Caki2 (cell line): ENCODE measurements at regions not wholly inside any gene's neighbourhood (a gene's known extent, or its start where the extent isn't known, plus 50 kb on each side); places are given as distances from the start of the nearest gene placed in this dataset.
A peak's percentile ranks its signal among the peaks of the same experiment; 100 is the strongest.
"Not testable (repeated sequence)": the region's sequence is repeated elsewhere in the genome, so short reads cannot be mapped to it uniquely, and the experiment has no call there.

Experiments
- DNase-seq: peaks from one replicate; pipeline ENCODE4 v3.0.0-alpha.2; 2015; ENCODE audit warnings: low read depth
- in situ Hi-C: cut with HindIII; loops from 2 replicates; pipeline ENCODE4 v1.10.0; 2016; ENCODE audit warnings: low sequenced_read_pairs, low pct_unique_long_range_greater_than_20kb, mixed read lengths

DNA sequence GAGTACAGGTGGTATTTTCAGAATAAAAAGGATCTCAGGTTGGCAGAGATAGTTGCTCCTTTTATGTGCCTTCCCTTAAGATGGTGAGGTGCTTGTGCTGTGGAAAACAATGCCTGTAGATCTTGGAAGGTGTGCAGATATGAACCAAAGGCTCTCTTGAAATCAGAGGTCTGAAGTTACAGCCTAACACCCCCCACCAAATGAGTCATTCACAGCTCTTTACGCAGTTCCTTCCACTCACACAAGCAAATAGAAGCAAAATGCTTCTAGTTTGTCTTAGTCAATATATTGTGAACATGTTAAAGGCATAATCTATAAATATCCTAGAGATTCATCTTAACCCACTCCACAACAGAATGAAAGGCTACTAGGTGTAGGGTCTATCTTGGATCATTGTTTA lies 128.9 kb upstream of the NR5A2 start:
- in situ Hi-C loops = no loop called here
- DNase-seq = no peak

DNA sequence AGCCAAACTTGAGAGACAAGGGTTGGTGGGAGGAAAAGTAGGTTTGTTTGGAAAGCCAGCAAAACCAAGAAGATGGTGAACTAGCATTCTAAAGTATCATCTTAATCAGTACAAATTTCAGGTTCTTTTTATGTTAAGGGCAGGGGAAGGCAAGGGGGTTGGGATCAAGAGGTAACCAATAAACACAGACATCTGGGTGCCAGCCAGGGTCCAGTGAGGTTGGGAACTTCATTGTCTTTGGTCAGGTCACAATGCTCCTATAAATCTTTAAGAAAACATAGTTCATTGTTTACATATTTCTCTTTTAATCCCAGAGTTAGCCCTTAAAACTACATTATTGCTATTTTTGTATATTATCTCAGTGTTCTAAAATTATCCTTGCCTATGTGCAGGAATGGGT lies 126.2 kb upstream of the NR5A2 start:
- in situ Hi-C loops = no loop called here
- no peak for DNase-seq

DNA sequence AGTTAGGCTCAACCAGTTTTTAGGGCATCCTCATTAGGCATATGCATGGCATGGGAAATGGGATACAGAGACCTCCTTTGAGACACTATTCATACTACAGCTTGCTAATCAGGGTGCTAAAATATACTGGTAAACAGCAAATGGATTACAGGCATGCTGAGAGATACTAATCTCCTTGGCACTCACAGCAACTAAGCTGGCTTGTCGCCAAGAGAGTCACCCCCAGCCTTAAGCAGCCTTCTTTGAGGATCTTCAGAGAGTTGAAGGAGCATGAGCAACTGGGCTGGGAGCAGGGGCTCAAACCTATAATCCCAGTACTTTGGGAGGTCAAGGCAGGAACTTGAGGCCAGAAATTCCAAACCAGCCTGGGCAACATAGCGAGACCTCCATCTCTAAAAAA lies 120.1 kb upstream of the NR5A2 start:
- in situ Hi-C loops = no loop called here
- no peak for DNase-seq

DNA sequence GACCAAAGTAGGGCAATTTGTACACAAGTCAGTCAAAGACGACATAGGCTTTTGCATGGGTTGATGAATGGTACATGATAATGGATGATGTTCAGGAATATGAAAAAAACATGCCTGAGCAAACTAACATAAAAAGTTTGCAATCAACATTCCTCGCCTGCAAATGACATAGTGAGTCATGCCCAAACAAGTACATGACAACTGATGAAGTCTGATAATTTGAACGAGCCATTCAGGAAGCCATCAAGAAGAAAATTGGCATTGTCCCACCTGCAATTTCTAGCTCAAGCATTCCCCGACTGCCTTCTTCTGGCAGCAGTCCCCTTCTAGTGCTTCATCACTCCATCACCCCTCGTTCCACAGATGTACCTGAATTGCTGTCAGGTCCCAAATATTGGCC lies 118.4 kb upstream of the NR5A2 start:
- no peak for DNase-seq

GRCh38 chr1:199913318-199913717 lies 114.2 kb upstream of the NR5A2 start:
- in situ Hi-C loops = no loop called here
- DNase-seq = no peak

More for the DNA sequence above, 118.4 kb upstream of the NR5A2 start:
- in situ Hi-C loops = no loop called here

DNA sequence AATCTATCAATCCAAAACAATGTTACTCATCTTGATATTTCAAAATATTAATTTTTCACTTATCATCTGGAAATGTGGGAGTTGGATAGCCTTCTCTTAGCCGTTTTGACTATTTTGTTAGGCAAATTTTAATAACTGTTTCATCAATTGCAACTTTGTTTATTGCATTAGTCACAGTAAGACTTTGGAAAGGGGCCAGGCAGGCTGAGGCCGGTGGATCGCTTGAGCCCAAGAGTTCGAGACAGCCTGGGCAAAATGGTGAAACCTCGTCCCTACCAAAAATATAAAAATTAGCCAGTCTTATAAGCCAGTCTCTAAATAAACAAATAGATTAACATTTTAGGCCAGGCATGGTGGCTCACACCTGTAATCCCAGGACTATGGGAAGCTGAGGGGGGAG lies 113.0 kb upstream of the NR5A2 start:
- no peak for DNase-seq
- in situ Hi-C loops = no loop called here

GRCh38 chr1:199918196-199918769 lies 109.2 kb upstream of the NR5A2 start:
- in situ Hi-C loops = no loop called here
- no peak for DNase-seq

GRCh38 chr1:199920635-199921034 lies 106.9 kb upstream of the NR5A2 start:
- in situ Hi-C loops = no loop called here
- no peak for DNase-seq

GRCh38 chr1:199929556-199929955 lies 98.0 kb upstream of the NR5A2 start:
- DNase-seq = no peak
- in situ Hi-C loops = no loop called here

DNA sequence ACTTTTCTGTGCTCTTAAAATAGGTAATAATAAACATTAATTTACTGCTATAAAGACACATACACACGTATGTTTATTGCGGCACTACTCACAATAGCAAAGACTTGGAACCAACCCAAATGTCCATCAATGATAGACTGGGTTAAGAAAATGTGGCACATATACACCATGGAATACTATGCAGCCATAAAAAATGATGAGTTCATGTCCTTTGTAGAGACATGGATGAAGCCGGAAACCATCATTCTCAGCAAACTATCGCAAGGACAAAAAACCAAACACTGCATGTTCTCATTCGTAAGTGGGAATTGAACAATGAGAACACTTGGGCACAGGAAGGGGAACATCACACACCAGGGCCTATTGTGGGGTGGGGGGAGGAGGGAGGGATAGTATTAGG lies 97.4 kb upstream of the NR5A2 start:
- in situ Hi-C loops = not testable (repeated sequence)

DNA sequence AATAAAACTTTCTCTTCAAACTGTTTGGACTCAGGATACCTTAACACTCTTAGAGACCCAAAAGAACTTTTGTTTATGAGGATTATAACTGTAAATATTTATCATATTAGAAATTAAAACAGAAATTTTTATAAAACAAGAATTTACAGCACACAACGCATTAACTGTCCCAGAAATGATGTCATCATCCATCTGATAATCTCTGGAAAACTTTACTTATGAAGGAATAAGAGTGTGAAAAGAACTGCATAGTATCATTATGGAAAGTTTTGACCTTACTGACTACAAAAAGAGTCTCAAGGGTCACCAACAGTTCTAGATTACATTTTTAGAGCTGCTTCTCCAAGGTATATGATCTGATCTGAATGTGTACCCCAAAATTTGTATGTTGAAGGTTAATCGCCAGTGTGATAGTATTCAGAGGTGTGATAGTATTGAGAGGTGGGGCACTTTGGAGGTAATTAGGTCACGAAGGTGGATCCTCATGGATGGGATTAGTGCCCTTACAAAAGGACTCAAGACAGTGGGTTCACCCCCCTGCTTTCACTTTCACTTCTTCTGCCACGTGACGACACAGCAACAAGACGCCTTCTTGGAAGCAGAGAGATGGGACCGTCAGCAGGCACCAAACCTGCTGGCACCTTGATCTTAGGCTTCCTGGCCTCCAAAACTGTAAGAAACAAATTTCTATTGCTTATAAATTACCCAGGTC lies 95.7 kb upstream of the NR5A2 start:
- in situ Hi-C loops = no loop called here

More for the DNA sequence above, 97.4 kb upstream of the NR5A2 start:
- not testable (repeated sequence) for DNase-seq

GRCh38 chr1:199932462-199932861 lies 95.0 kb upstream of the NR5A2 start:
- in situ Hi-C loops = no loop called here
- DNase-seq = no peak

More for the DNA sequence above, 95.7 kb upstream of the NR5A2 start:
- peak; percentile 47 for DNase-seq

- DNase-seq = no peak
- in situ Hi-C loops = no loop called here
These were observed 91.1 kb upstream of the NR5A2 start for GRCh38 chr1:199936441-199936840.

DNA sequence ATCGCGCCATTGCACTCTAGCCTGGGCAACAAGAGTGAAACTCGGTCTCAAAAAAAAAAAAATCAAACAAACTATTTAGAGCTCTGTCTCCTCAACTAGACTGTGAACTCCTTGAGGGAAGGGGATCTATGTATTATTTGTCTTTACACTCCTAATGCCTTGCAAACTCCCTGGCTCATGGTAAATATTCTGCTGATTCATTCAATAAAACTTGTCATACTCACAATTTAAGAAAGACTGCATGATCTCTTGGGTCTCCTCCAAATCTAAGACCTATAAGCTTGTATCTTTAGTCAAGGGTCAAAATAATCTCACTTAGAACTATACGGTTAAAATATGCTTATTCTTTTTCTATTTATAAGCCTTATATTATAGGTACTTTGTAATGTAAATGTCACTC lies 90.3 kb upstream of the NR5A2 start:
- no peak for DNase-seq
- in situ Hi-C loops = no loop called here

GRCh38 chr1:199937661-199938060 lies 89.8 kb upstream of the NR5A2 start:
- DNase-seq = no peak
- in situ Hi-C loops = no loop called here

- no peak for DNase-seq
- in situ Hi-C loops = no loop called here
These were observed 82.5 kb upstream of the NR5A2 start for GRCh38 chr1:199944986-199945385.

GRCh38 chr1:199945591-199945990 lies 81.9 kb upstream of the NR5A2 start:
- in situ Hi-C loops = no loop called here
- no peak for DNase-seq

DNA sequence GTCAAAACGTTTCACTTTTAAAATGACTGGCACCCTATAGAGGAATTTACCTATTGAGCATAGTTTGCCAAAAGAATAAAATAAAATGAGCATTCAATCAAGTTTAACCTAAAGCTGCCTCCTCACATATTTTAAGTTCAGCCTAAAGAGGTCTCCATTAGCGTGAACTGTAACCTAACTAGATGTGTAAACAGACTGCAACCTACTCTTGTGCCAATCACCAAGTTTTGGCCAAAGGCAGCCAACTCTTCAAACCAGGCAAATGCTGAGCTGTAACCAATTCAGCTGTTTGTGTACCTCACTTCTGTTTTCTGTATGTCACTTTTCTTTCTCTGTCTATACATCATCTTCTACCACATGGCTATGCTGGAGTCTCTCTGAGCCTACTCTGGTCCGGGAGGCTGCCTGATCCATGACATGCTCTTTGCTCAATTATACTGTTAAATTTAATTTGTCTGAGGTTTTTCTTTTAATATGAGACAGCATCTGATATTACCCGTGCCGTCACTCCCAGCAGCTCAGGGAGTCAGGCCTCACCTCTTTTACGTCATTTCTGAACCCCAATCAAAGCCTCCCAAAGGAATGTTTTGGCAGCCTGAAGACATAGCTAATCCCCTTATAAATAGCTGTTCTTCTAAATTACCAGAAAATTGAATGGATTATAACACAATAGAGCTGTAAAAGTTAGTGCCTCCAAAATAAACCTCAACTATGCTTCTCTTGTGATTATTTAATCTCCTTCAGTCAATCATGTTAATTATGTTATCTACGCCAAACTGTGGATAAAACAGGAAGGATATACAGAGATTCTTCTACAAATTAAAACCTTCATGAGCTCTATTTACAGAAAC lies 81.0 kb upstream of the NR5A2 start:
- in situ Hi-C loops = no loop called here
- DNase-seq = no peak

DNA sequence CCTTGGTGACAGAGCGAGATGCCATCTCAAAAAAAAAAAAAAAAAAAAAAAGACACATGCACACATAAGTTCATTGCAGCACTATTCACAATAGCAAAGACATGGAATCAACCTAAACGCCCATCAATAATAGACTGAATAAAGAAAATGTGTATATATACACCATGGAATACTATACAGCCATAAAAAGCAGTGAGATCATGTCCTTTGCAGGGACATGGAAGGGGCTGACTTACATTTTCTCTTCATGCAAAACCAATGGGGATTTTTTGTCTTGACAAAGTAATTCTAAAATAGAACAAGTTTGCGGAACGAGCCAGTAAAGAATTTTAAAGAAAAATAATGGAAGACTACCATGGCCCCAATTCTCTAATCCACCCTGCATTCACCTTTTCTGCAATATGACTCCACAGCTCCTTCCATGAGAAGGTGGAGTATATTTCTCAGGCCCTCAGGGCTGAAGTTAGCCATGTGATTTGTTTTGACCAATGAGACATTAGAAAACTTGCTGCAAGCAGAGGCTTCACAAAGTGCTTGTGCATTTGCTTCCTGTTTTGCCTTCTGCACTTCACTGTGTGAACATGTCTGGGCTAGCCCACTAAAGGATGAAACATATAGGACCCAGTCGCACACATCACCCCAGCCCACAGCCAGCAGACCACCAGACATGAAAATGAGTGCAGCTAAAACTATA lies 78.8 kb upstream of the NR5A2 start:
- in situ Hi-C loops = no loop called here
- no peak for DNase-seq
